NCI-H69 (cell line): ENCODE measurements at regions not wholly inside any gene's neighbourhood (a gene's known extent, or its start where the extent isn't known, plus 50 kb on each side); places are given as distances from the start of the nearest gene placed in this dataset.

ENCODE experiments used
- DNase-seq: peaks from one replicate; lab custom pipeline; 2025; lab: John Stamatoyannopoulos, UW

GRCh38 chr4:11051181-11051580 is 366.6 kb upstream of the CLNK start:
- no peak for DNase-seq

GRCh38 chr4:11050766-11051165 is 366.2 kb upstream of the CLNK start:
- DNase-seq = no peak

- peak; percentile 45 for DNase-seq
Measured at GRCh38 chr4:11049001-11049400, 364.4 kb upstream of the CLNK start.

GRCh38 chr4:11042760-11043159 is 358.2 kb upstream of the CLNK start:
- no peak for DNase-seq

GRCh38 chr4:11039634-11040131 is 355.1 kb upstream of the CLNK start:
- no peak for DNase-seq

GRCh38 chr4:11038926-11039325 is 354.4 kb upstream of the CLNK start:
- no peak for DNase-seq

- DNase-seq = no peak
Measured at GRCh38 chr4:11037637-11038036, 353.1 kb upstream of the CLNK start.

- peak; percentile 10 for DNase-seq
Measured at GRCh38 chr4:11028334-11028733, 343.8 kb upstream of the CLNK start.

GRCh38 chr4:11021333-11021732 is 336.8 kb upstream of the CLNK start:
- no peak for DNase-seq

- DNase-seq = no peak
Measured at GRCh38 chr4:11019451-11020240, 335.1 kb upstream of the CLNK start.

- no peak for DNase-seq
Measured at GRCh38 chr4:11014199-11014598, 329.6 kb upstream of the CLNK start.

- no peak for DNase-seq
Measured at GRCh38 chr4:11013094-11013664, 328.6 kb upstream of the CLNK start.

- DNase-seq = peak; percentile 68
Measured at GRCh38 chr4:11011249-11011648, 326.7 kb upstream of the CLNK start.

GRCh38 chr4:11010624-11011023 is 326.1 kb upstream of the CLNK start:
- DNase-seq = no peak

GRCh38 chr4:11009281-11009680 is 324.7 kb upstream of the CLNK start:
- DNase-seq = no peak

- no peak for DNase-seq
Measured at GRCh38 chr4:11005300-11005699, 320.7 kb upstream of the CLNK start.

GRCh38 chr4:11004818-11005217 is 320.2 kb upstream of the CLNK start:
- DNase-seq = no peak

- no peak for DNase-seq
Measured at GRCh38 chr4:11002961-11003360, 318.4 kb upstream of the CLNK start.

- no peak for DNase-seq
Measured at GRCh38 chr4:10998846-10999245, 314.3 kb upstream of the CLNK start.

GRCh38 chr4:10984815-10985214 is 300.2 kb upstream of the CLNK start:
- no peak for DNase-seq

GRCh38 chr4:10983885-10984640 is 299.5 kb upstream of the CLNK start:
- no peak for DNase-seq

- peak; percentile 38 for DNase-seq
Measured at GRCh38 chr4:10983268-10983667, 298.7 kb upstream of the CLNK start.

GRCh38 chr4:10982305-10982704 is 297.7 kb upstream of the CLNK start:
- DNase-seq = no peak
